Keratinocyte (primary cell): ENCODE measurements at regions not wholly inside any gene's neighbourhood (a gene's known extent, or its start where the extent isn't known, plus 50 kb on each side); places are given as distances from the start of the nearest gene placed in this dataset.

ENCODE experiments used
- DNase-seq: peaks from one replicate; pipeline ENCODE4 v3.0.0-alpha.2; 2011; ENCODE audit warnings: low read depth, missing footprints, low spot score
- FAIRE-seq: peaks from 2 replicates; lab custom pipeline; 2011; peaks lifted over from hg19 to GRCh38; lab: Jason Lieb, UNC
- H2AFZ ChIP-seq: 2 replicates; pipeline ENCODE4 v1.6.0; 2012; ENCODE audit warnings: low read length, control low read depth, inconsistent platforms; ENCODE audit not compliant: control insufficient read depth
- H3K27ac ChIP-seq: 2 replicates; pipeline ENCODE4 v1.5.1; 2011; ENCODE audit warnings: low read length; ENCODE audit not compliant: control insufficient read depth, insufficient read depth
- H3K27me3 ChIP-seq: 3 replicates; pipeline ENCODE4 v1.6.0; 2011; ENCODE audit warnings: low read length; ENCODE audit not compliant: control insufficient read depth, insufficient read depth; ENCODE audit errors: extremely low read depth
- H3K36me3 ChIP-seq, 2 experiments: 2 replicates in 1 of 2; 3 replicates in 1 of 2; pipeline ENCODE4 v1.5.1; 2011; ENCODE audit warnings: low read length in 2 of 2, mild to moderate bottlenecking in 1 of 2; ENCODE audit not compliant: control insufficient read depth in 2 of 2, insufficient read depth in 2 of 2; ENCODE audit errors: extremely low read depth in 1 of 2
- H3K4me1 ChIP-seq: 3 replicates; pipeline ENCODE4 v1.5.1; 2011; ENCODE audit warnings: low read length; ENCODE audit not compliant: control insufficient read depth, insufficient read depth; ENCODE audit errors: extremely low read depth
- H3K4me2 ChIP-seq: 3 replicates; pipeline ENCODE4 v1.6.0; 2011; ENCODE audit warnings: low read depth, low read length; ENCODE audit not compliant: control insufficient read depth, insufficient read depth; ENCODE audit errors: extremely low read depth
- H3K4me3 ChIP-seq, 3 experiments: fragments of 200-600 bp in 1 of 3; sonication (generic) in 1 of 3; 2 replicates in 2 of 3; 3 replicates in 1 of 3; pipeline ENCODE4 v1.5.1; 2011 to 2016; ENCODE audit warnings: low read length in 3 of 3, mild to moderate bottlenecking in 3 of 3, control low read depth in 2 of 3, inconsistent platforms in 1 of 3, low read depth in 1 of 3, mixed read lengths in 1 of 3, mixed run types in 1 of 3, moderate library complexity in 1 of 3; ENCODE audit not compliant: control insufficient read depth in 2 of 3, insufficient read depth in 2 of 3; ENCODE audit errors: extremely low read depth in 1 of 3
- H3K79me2 ChIP-seq: 2 replicates; pipeline ENCODE4 v1.6.0; 2012; ENCODE audit warnings: low read length; ENCODE audit not compliant: control insufficient read depth, insufficient read depth
- H3K9ac ChIP-seq: 3 replicates; pipeline ENCODE4 v1.6.0; 2011; ENCODE audit warnings: low read length; ENCODE audit not compliant: control insufficient read depth, insufficient read depth; ENCODE audit errors: extremely low read depth
- H3K9me1 ChIP-seq: 3 replicates; pipeline ENCODE4 v1.6.0; 2011; ENCODE audit warnings: low read length; ENCODE audit not compliant: control insufficient read depth, insufficient read depth; ENCODE audit errors: extremely low read depth
- H3K9me3 ChIP-seq: 2 replicates; pipeline ENCODE4 v1.5.1; 2012; ENCODE audit warnings: low read depth, low read length; ENCODE audit not compliant: control insufficient read depth
- H4K20me1 ChIP-seq: 3 replicates; pipeline ENCODE4 v1.6.0; 2011; ENCODE audit warnings: low read length; ENCODE audit not compliant: control insufficient read depth, insufficient read depth; ENCODE audit errors: extremely low read depth
- EZH2 ChIP-seq: IDR thresholded peaks from one replicate; pipeline ENCODE4 v1.6.1; 2012; ENCODE audit warnings: inconsistent platforms, mild to moderate bottlenecking, low read length, moderate library complexity
- dilution Hi-C: fragments of 300-500 bp; cut with MboI; formaldehyde crosslinking; loops from one replicate; pipeline ENCODE4 v1.7.0; 2020; ENCODE audit warnings: low sequenced_read_pairs; ENCODE audit not compliant: extremely low pct_ligation_motif_present
- TF ChIP-seq, protein P1 (sequence below), 3 experiments: IDR thresholded peaks in 1 of 3; conservative IDR thresholded peaks in 1 of 3; optimal IDR thresholded peaks in 1 of 3; 2 replicates in 2 of 3; 3 replicates in 1 of 3; pipeline versions ENCODE3 to v1.5.1; 2011; ENCODE audit warnings: low read length in 3 of 3, mild to moderate bottlenecking in 3 of 3, moderate library complexity in 2 of 3, control low read depth in 1 of 3, inconsistent platforms in 1 of 3; ENCODE audit not compliant: insufficient read depth in 2 of 3; ENCODE audit errors: extremely low read depth in 1 of 3

DNA sequence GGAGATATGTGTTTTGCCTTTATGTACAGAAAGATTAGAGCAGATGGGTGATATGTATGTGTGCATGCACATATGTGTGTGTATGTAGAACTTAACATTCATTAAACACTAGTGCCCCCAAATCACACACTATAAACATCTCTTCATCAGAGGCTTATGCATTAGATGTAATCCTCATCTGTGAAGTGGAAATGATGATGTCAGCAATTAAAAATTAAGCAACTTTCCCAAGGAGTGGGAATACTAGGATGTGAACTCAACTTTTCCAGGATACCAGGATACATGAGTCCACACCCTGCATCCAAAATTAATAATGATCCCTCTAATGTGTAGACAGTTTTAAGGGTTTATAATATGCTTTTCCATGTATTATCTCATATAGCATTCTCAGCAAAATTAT lies 127.7 kb upstream of the ADAMTS18 start:
- Histone ChIP-seq H2AFZ (no peak overlapping the region), H3K27ac (no peak overlapping the region), H3K4me2 (no peak overlapping the region), H3K36me3 (no peaks in the 10 kb centered on the region), H4K20me1 (no peaks in the 10 kb centered on the region), H3K9ac (no peak overlapping the region), H3K9me1 (no peaks in the 10 kb centered on the region), H3K79me2 (no peaks in the 10 kb centered on the region), H3K27me3 (no peaks in the 10 kb centered on the region), H3K4me3 (no peak overlapping the region), H3K9me3 (no peaks in the 10 kb centered on the region), H3K4me1 (no peaks in the 10 kb centered on the region)
- TF ChIP-seq EZH2, result no peak
- TF ChIP-seq, protein P1, sequence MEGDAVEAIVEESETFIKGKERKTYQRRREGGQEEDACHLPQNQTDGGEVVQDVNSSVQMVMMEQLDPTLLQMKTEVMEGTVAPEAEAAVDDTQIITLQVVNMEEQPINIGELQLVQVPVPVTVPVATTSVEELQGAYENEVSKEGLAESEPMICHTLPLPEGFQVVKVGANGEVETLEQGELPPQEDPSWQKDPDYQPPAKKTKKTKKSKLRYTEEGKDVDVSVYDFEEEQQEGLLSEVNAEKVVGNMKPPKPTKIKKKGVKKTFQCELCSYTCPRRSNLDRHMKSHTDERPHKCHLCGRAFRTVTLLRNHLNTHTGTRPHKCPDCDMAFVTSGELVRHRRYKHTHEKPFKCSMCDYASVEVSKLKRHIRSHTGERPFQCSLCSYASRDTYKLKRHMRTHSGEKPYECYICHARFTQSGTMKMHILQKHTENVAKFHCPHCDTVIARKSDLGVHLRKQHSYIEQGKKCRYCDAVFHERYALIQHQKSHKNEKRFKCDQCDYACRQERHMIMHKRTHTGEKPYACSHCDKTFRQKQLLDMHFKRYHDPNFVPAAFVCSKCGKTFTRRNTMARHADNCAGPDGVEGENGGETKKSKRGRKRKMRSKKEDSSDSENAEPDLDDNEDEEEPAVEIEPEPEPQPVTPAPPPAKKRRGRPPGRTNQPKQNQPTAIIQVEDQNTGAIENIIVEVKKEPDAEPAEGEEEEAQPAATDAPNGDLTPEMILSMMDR (optimal IDR thresholded peaks at IDR 0.05 in 1 of 3, IDR thresholded peaks at IDR 0.05 in 1 of 3, conservative IDR thresholded peaks at IDR 0.05 in 1 of 3; ENCODE audit: extremely low read depth in 1 of 3, insufficient read depth in 2 of 3, low read length in 3 of 3), result no peak
- DNase-seq (no peak), FAIRE-seq (no peak)
- dilution Hi-C loops, result no loop called here

DNA sequence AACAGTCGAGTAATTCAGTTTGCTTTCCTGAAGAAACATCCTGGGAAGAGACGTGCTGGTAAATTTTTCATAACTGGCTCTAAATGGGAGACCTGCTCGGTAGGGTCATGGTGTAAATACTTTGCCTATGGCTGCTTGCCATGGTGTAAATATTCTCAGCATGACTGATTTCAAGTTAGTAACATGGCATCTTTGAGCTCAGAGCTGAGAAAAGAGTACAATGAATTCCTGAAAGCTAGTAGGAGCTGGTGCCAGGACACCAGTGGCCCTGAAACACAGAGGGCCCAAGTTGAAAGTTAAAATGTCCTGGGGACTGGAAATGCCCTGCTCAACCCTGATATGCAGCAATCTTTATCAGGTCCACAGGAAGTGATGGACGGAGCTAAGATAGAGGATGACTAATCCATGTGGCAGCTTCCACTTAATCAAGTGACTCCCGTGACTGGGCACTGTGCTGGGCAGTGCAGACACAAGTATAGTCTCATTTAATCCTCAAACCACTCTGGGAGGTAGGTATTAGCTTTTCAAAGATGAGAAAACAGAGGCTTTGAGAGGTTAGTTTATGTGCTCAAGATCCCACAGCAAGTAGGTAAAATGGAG lies 130.1 kb upstream of the ADAMTS18 start:
- no peak overlapping the region for H3K4me3 ChIP-seq
- no peak overlapping the region for H3K4me2 ChIP-seq
- no peaks in the 10 kb centered on the region for H3K4me1 ChIP-seq
- no peak overlapping the region for H2AFZ ChIP-seq
- H3K9ac ChIP-seq, result no peak overlapping the region
- TF ChIP-seq, protein P1 (optimal IDR thresholded peaks at IDR 0.05 in 1 of 3, IDR thresholded peaks at IDR 0.05 in 1 of 3, conservative IDR thresholded peaks at IDR 0.05 in 1 of 3; ENCODE audit: extremely low read depth in 1 of 3, insufficient read depth in 2 of 3, low read length in 3 of 3), result no peak
- TF ChIP-seq EZH2, result no peak
- no peaks in the 10 kb centered on the region for H3K79me2 ChIP-seq
- H3K27ac ChIP-seq, result no peak overlapping the region
- H3K27me3 ChIP-seq, result no peaks in the 10 kb centered on the region
- H3K9me1 ChIP-seq, result no peaks in the 10 kb centered on the region
- FAIRE-seq, result no peak
- H3K9me3 ChIP-seq, result no peaks in the 10 kb centered on the region
- dilution Hi-C loops, result no loop called here
- H3K36me3 ChIP-seq, result no peaks in the 10 kb centered on the region
- no peak for DNase-seq
- H4K20me1 ChIP-seq, result no peaks in the 10 kb centered on the region
